HG03457 (cell line): ENCODE measurements at regions not wholly inside any gene's neighbourhood (a gene's known extent, or its start where the extent isn't known, plus 50 kb on each side); places are given as distances from the start of the nearest gene placed in this dataset.

Experiments used
- ATAC-seq: cut with Tn5 transposase; IDR thresholded peaks from one replicate; pipeline ENCODE4 v1.9.1; 2021; ENCODE audit warnings: moderate number of reproducible peaks; ENCODE audit not compliant: unreplicated experiment

DNA sequence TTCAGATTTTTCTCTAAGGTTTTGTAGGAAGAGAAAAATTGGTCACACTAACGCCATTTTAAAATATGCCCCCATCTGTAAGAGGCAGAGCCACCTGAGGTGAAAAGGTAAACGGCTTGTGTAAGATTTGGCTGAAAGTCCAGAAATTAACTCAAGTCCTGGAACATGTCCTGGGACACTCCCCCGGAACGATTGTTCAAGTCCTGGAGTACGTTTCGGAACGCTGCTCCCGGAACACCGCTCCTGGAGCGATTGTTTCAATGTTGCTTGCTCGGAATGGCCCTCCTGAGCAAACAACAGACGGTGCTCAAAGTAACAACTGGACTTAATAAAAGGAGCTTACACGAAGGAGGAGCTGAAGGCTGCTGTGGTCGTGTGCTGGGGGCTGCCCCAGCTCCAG is 796.5 kb upstream of the SLIT2 start:
- ATAC-seq, result no peak

DNA sequence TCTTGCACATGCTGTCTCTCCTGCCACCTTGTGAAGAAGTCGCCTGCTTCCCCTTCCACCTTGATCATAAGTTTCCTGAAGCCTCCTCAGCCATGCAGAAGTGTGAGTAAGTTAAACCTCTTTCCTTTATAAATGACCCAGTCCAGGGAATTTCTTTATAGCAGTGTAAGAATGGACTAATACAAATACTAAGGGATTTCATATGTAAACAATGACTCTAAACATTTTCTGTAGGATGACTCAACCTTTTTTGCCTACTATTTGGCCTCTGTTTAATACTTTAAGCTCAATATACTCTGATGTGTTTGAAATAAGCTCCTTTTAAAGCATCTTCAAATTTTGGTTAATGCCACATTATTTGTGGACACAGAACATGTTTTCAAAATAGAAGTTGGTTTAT is 813.5 kb upstream of the SLIT2 start:
- no peak for ATAC-seq

DNA sequence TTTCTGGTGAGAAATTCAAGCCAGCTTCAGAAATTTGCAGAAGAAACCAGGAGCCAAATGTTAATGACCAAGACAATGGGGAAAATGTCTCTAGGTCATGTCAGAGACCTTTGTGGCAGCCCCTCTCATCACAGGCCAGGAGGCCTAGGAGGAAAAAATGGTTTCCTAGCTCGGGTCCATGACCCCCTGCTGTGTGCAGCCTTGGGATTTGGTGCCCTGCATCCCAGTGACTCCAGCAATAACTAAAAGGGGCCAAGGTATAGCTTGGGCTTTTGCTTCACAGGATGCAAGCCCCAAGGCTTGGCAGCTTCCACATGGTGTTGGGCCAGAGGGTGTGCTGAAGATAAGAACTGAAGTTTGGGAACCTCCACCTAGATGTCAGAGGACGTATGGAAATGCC is 814.7 kb upstream of the SLIT2 start:
- ATAC-seq, result no peak

DNA sequence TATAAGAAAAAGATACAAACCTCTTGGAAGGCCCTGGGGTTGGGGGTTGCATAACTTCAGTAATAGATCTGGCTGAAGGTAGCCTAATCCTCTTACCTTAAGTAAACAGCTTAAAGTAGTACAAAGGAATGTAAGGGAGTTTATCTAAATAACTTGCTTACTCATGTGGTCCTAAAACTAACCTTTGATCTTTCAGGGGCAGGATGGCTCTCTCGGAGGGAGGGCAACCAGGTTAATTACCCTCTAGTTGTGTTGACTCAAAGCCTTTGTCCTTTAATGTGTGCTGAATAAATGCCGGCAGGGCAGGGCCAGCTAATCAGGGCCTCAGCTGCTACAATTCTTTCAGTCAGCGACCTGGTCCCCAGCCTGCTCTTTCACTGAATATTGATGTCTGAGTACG is 822.0 kb upstream of the SLIT2 start:
- ATAC-seq, result no peak

DNA sequence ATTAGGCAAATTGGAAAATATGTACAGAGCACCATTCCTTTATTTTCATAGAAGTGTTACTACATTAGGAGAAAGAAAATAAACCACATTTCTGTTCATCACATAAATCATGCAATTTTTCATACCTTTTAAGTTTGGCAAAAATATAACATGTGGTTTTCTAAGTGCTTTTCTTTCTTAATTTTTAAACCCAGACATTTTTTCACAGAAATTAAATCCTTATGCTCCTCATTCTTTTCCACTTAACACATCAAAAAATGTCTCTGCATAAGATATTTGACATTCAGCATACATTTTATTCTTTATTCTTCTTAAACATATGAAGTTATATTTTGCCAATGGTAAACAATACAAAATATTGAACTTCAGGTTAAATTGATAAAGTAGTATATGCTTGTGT is 826.6 kb upstream of the SLIT2 start:
- ATAC-seq, result no peak

DNA sequence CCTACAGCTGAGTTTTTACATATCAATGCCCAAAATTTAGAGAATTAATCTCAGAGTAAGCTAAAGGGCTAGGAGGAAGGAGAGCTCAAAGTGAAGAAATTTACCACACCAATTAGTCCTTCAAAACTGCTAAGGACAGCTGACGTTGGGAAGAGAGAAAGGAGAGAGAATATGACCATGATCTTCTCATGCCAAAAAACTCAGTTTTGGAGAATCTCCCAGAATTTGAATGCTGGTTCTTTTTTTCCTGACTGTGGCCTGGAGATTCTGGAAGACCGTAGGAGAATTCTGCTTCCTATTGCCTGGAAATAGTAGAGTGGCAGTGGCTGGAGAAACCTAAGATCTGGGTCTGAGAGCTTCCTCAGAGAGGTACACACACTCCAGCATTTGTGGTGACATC is 834.4 kb upstream of the SLIT2 start:
- no peak for ATAC-seq

DNA sequence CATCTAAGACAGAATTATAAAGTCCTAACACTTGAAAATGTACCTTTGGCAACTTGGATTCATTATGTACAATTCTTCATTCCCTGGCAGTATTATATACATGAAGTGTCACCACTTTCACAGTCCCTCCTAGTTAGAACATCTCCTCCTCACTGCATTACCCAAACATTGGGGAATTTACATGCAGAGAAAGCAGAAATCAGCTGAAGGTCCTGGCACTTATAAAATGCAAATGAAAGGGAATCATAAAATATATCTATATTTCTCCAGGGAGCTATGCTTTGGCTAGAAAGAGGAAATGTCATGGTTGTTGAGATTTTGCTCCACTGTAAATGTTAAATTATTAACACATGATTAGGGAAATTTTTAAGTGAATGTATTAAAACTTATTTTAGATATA is 835.6 kb upstream of the SLIT2 start:
- ATAC-seq, result no peak

DNA sequence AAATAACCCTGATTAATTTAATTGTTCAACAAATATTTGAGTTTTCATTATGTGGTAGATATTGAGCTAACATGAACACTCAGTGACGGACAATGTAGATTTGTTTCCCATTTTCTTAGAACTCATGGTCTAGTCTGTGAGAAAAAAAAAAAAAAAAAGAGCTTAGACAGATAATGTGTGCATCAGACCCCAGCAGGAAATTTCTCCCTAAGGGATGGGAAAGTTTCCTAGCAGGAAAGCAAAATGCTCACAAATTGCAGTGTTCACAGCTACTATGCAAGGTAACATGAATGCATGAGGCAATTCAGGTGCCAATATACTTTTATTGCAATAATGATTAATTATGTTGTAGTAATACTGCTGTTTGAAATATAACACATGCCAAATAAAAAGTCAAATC is 843.2 kb upstream of the SLIT2 start:
- no peak for ATAC-seq

DNA sequence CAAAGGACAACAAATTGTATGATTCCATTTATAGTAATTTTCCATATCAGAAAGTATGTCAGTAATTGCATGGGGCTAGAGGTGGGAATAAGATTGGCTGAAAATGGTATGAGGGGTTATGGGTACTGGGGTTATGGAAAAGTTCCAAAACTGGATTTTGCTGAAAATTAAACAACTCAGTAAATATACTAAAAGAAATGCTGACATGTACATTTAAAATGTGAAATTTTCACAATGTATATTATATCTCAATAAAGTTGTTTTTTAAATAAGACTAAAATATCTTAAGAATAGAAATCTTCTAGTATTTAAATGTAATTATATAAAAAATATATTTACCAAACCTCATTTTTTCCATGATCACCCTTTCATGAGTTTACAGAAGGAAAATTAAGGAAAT is 844.9 kb upstream of the SLIT2 start:
- ATAC-seq, result no peak

DNA sequence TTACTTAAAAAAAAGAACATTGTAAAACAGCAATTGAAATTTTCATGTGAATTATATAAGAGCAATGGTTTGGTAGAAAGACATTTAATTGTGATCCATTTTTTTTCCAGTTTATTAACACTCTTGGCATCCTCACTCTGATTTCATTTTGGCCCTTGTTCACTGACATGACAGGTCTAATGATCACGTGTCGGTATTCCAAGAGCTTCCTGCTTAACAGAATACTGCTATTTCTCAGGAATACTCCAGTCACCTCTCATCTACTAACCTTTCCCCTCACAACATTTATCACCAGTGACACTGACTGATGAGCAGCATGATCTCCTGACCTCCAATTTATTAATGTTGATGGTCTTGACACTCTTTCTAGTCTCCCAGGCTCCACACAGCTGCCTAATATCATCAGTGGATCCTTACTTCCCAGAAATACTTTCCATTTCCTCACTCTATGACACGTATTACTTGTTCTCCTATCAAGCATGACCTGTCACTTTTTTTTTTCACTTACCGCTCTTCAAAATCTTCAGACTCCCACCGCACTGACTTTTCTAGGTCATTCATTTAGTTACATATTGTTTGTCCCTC is 847.8 kb upstream of the SLIT2 start:
- ATAC-seq, result no peak

DNA sequence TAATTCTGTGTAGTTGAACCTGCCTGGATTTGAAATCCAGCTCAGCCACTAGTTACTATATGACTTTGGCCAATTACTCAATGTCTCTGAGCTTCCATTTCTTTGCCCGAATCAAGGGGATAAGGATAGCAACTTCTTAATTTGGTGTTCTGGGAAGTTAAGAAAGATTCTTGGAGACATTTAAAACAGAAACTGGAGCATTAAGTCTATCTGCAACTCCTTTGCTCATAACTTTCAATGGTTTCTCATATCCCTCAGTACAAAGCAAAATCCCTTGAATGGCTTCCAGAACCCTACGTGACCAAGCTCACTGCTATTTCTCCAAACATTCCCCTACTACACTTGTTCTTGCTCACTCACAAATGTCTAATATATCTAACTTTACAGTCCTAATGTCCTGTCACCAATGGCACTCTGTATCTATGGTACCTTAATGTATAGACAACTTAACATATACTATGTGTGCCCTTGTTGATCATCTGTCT is 849.1 kb upstream of the SLIT2 start:
- no peak for ATAC-seq

DNA sequence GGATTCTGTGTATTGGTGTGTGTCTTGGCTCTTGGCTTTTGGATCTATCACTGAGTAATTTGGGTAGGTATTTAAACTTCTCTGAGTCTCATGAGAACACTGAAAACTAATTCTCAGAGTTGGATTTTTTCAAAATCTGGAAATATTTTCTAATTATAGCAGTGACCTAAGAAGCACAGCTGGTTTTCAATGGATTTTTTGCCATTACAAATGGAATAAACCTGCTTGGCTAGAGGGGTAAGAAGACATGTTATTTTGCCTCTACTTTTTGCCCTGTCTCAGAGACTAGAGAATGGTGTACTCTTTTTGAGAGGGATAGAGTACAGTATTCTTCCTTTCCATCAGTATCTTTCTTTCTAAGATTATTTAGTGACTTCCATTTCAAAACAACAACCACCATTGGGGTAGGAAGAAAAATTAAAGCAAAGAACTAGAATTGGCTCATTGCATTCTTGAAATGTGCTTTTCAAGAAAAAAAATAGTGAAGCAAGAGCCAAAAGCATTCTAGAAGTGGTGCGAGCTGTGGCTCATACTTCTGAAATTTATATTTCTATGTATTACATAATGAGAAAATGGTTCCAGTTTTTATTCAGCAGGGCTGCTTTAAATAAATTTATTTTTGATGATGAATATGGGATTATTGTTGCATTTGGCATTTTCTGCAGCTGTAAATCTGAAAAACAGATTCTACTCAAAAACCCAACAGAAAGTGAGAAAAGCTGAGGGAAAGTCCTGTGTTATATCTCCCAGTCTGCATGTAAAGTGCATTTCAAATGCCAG is 850.2 kb upstream of the SLIT2 start:
- ATAC-seq, result no peak

DNA sequence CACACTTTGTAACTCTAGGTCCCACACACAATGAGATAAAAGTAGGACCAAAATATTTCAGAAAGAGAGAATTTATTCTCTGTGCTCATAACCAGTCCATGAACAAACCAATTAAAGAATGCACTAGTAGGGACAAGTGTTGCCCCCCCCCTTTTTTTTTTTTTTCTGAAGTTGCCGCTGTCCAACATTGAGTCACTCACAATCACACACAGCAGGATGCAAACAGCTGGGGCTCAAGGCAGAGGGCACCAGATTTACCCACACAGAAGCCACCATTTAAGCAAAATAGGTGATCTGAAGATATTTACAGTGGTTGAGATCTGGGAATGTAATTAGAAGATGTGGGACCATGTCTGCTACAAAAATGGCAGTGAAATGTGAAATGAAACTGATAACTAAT is 850.9 kb upstream of the SLIT2 start:
- no peak for ATAC-seq

DNA sequence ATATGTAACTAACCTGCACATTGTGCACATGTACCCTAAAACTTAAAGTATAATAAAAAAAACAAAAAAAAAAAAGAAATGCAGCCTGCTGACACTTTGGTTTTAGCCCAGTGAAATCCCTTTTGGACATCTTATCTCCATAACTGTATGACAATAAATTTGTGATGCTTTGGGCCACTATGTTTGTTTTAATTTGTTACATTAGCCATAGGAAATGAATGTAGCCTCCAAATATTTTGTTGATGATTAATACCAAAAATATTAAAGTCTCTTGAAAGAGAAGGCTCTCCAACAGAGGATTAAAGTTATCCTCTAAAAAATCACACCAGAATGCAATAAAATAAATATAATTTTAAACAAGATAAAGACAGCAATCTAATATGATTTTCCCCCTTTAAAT is 852.7 kb upstream of the SLIT2 start:
- no peak for ATAC-seq

DNA sequence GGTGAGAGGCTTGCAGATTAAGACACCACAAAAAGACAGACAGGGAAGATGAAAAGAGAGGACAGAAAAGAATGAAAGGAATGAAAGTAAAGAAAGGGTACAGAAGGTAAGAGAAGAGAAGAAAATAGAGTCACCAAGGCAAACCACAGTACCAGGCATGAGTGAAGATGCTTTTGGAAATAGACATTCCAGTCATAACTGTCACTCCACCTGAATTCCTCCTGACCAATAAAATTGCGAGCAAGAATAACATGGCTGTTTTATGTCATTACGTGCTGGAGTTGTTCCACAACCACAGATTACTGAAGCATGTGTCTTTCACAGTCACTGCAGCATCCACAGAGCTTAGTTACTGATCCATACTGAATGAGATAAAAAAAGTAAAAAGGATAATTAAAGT is 864.9 kb upstream of the SLIT2 start:
- ATAC-seq, result no peak

DNA sequence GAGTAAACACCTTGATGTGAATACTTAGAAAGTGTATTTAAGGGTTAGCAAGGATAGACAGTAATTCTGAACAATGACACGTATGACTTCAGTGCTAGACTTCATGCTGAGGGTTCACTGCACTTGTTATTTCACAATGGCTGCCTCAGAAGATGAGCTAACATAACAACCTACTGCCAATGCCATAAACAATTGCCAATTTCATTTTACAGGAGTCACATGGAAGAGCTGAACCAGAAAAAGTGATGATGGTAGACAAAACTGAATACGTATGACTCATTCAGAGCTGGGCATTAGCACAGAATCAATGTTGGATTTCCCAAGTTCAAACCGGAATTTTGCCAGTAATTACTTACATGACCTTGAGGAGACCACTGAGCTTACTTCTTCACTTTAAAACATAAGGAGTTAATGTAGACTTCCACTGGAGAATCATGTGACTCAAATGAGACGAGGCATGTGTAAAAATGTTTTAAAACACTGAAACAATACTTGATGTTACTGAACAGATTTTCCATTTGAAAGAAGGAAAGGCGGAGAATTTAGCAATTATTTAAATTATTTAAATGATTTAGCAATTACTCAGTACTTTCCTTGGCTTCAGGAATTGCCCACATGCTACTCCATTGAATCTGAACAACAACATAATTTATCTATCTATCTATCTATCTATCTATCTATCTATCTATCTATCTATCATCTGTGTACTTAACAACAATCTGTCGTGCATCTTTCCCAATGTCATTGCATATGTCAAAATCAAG is 868.5 kb upstream of the SLIT2 start:
- ATAC-seq, result no peak

DNA sequence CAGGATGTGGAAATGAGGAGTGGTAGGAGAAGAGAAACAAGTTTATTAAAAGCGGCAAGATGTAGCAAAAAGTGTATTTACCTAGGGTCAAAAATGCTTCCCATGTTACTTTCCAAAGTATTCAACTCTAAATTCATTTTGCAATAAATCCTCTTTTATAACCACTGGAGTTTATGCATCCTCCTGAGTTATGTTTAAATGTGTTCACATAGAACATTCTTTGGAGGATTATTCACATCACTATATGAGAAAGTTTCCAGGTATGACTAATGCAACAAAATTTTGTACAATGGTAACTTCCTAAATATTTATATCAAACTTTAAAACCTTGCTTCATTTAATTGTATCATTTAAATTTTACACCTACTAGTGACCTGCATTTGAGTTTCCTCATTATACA is 870.6 kb upstream of the SLIT2 start:
- ATAC-seq, result no peak

DNA sequence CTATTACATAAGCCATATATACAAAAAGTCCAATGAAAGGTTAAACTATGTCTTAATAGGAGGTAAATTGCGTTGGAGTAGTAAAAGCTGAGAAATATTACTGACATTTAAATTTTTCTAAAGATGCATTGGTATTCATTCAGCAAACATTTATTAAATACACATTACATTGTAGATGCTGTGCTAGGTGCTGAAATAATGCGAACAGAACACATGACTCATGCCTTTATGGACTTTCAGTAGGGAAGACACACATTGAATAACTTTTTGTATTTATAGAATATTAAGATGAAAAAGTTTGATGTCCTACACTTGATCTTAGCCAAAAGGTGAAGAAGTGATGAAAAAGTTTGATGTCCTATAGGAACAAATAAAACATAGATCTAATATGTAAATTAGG is 871.1 kb upstream of the SLIT2 start:
- no peak for ATAC-seq

DNA sequence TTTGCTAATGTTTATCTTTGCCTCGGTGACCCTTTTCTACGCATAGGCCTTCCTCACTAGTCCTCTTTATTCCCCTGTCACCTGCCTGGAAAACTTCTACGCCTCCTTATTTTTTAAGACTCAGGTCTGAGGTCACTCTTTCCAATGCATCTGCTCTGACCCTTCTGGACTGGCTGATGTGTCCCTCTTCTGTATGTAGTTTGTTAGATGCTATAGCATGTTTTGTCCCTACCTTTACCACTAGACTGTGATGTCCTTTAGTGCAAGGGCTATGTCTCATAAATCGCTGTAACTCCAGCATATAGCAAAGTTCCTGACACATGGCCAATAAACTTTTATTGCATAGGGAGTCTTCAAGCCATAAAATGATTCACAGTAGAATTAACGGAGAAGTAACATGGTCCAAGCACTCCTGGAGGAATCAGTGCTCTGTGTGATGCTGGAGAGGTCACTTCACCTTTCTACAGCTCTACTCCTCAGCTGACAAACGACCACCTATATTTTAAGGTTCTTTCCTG is 872.5 kb upstream of the SLIT2 start:
- ATAC-seq, result no peak

DNA sequence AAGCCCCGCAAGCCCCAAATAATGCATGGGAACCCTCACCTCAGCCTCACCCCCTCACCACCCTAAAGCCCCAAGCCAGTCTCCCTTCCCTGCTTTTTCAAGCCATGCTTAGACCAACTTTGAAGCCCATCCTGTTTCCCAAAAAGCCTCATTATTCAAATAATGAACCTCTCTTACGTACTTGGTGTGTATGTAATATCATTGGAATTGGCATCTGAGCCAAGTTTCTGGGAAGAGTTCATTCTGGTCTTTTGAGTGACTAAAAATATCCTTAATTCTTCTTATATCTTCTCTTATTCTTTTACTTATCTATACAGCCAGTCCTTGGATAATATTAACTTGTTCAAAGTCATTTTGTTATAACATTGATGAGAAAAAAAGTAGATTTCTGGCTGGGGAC is 875.8 kb upstream of the SLIT2 start:
- ATAC-seq, result no peak

DNA sequence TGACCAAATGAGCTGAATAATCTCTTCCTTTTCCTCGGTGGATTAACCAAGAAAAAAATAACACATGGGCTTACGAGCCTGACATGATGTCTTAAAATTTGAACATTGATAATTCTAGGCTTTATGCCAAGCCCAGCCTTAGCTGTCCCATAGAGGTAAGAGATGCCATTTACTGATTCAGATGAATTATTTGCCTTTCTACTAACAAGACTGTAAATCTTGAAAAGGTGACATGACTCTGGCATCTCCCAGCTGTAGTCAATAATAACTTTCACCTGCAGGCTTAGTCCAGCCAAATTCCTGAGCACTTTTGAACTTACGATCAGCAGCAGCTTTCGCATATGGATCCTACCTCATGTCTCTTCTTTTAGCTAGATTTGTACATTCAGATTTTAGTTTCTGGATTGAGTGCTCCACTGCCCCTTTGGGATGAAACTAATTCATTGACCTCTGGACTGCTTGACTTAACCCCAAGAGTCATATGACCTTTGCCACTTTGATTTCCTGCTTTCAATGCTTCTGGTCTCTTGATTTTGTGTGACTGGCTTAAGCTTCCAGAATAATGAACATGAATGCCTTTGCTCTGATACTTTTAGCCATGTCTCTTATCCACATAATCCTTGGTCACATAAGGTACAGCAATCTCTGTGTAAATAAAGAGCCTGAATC is 876.4 kb upstream of the SLIT2 start:
- ATAC-seq, result no peak
